Stomach (tissue), 4 donors: ENCODE measurements at regions not wholly inside any gene's neighbourhood (a gene's known extent, or its start where the extent isn't known, plus 50 kb on each side); places are given as distances from the start of the nearest gene placed in this dataset.

ENCODE experiments used
- POLR2A ChIP-seq, 4 donors: fragments of 450-650 bp; IDR thresholded peaks; one replicate each; pipeline ENCODE4 v1.6.1; 2016; ENCODE audit warnings: antibody characterized with exemption in 4 of 4, control low read depth in 2 of 4, mild to moderate bottlenecking in 1 of 4, moderate library complexity in 1 of 4
- TF ChIP-seq, protein P1 (sequence below), 7 experiments: fragments of 450-650 bp in 4 of 7; fragments of 200-600 bp in 3 of 7; sonication (generic) in 3 of 7; IDR thresholded peaks; one replicate each; pipeline ENCODE4 v1.5.1; 2016 to 2019; ENCODE audit warnings: antibody characterized with exemption in 7 of 7, control low read depth in 2 of 7, mild to moderate bottlenecking in 1 of 7

DNA sequence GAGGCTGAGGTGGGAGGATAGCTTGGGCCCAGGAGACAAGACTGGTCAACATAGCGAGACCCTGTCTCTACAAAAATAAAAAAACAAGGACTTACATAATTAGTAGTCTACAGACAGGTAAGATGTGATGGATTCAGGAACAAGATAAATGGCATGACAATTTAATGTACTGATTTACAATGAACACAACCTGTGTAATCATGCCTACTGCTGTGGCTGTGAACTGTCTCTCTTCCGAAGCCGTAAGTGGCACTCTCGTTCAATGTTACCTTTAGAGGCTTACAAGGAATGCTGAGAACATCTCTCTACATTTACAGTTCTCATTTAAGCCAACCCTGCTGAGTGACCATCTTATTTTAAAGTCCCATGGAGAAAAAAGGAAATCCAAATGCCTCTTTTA lies 134.8 kb upstream of the PRDM1 start:
- no peak for TF ChIP-seq POLR2A (IDR thresholded peaks at IDR 0.05)
- TF ChIP-seq, protein P1, sequence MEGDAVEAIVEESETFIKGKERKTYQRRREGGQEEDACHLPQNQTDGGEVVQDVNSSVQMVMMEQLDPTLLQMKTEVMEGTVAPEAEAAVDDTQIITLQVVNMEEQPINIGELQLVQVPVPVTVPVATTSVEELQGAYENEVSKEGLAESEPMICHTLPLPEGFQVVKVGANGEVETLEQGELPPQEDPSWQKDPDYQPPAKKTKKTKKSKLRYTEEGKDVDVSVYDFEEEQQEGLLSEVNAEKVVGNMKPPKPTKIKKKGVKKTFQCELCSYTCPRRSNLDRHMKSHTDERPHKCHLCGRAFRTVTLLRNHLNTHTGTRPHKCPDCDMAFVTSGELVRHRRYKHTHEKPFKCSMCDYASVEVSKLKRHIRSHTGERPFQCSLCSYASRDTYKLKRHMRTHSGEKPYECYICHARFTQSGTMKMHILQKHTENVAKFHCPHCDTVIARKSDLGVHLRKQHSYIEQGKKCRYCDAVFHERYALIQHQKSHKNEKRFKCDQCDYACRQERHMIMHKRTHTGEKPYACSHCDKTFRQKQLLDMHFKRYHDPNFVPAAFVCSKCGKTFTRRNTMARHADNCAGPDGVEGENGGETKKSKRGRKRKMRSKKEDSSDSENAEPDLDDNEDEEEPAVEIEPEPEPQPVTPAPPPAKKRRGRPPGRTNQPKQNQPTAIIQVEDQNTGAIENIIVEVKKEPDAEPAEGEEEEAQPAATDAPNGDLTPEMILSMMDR (IDR thresholded peaks at IDR 0.05), result no peak
